ENCODE measurements at regions not wholly inside any gene's neighbourhood (a gene's known extent, or its start where the extent isn't known, plus 50 kb on each side); places are given as distances from the start of the nearest gene placed in this dataset.

DNA sequence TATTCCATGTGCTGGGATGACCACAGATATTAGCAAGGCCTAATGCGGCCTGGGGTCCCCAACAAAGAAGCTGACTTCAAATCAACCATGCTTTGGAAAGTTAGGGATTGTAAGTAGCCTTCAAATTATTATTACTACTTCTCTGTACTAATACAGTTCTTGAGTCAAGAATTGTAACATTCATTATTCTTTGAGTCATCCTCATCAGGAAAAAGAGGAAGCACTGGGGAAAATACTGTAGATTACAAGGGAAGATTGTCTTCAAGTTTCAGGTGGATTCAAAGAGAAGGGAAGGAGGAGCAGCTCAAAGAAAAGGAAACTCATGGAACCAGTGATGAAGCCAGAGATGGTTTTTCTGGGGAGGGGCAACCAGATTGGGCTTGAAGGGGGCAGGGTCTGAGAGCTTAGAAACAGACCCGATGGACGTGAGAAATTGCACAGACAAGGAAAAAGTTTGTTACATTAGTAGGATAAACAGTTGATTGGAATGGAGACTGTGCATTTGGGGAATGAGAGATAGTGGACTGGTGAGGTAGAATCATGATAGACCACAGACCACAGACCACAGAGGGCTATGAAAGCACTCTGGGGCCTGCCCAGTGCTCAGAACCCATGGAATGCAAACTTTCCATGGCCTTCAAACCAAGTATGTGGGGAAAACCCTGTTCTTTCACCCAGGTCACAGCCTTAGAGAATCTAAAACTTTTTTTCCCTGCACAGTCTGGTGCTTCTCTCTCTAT lies 209.9 kb downstream of the ZNF365 start:
- no peaks in the 10 kb centered on the region for H3K4me1 ChIP-seq

DNA sequence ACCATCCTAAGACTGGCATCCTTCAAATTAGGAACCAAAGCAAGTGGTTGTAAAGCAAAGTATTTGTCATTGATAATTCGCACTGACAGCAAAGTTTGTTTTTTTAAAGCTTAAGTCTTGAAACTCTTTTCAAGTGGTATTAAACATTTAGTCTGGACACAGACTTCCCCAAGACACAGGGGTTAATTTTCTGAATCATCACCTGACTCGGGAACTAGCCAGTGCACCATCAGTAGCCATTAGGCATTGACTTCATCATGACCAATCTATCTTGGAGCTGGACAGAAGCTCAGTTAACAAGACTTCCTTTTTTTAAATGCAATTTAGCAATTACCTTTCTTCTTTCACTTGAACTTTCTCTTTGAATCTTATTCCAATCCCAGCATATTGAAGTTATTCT lies 210.6 kb downstream of the ZNF365 start:
- H3K27ac ChIP-seq, result no peak overlapping the region
- intact Hi-C loops (cut with DNase I; ENCODE audit: low total_unique reads), result no loop called here
- no peaks in the 10 kb centered on the region for H3K27me3 ChIP-seq
- H3K4me1 ChIP-seq, result no peaks in the 10 kb centered on the region
- DNase-seq (ENCODE audit: low spot score in 2 of 2), result no peak
- no peaks in the 10 kb centered on the region for H3K9me3 ChIP-seq
- H3K36me3 ChIP-seq, result no peaks in the 10 kb centered on the region
- no peak overlapping the region for H3K4me3 ChIP-seq
- TF ChIP-seq, protein P1, sequence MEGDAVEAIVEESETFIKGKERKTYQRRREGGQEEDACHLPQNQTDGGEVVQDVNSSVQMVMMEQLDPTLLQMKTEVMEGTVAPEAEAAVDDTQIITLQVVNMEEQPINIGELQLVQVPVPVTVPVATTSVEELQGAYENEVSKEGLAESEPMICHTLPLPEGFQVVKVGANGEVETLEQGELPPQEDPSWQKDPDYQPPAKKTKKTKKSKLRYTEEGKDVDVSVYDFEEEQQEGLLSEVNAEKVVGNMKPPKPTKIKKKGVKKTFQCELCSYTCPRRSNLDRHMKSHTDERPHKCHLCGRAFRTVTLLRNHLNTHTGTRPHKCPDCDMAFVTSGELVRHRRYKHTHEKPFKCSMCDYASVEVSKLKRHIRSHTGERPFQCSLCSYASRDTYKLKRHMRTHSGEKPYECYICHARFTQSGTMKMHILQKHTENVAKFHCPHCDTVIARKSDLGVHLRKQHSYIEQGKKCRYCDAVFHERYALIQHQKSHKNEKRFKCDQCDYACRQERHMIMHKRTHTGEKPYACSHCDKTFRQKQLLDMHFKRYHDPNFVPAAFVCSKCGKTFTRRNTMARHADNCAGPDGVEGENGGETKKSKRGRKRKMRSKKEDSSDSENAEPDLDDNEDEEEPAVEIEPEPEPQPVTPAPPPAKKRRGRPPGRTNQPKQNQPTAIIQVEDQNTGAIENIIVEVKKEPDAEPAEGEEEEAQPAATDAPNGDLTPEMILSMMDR (IDR thresholded peaks at IDR 0.05), result no peak
- TF ChIP-seq POLR2A (IDR thresholded peaks at IDR 0.05) (no peak), POLR2AphosphoS5 (IDR thresholded peaks at IDR 0.05) (no peak)

More for the DNA sequence above, 209.9 kb downstream of the ZNF365 start:
- TF ChIP-seq, protein P1 (IDR thresholded peaks at IDR 0.05), result no peak
- no peak for TF ChIP-seq POLR2AphosphoS5 (IDR thresholded peaks at IDR 0.05)
- TF ChIP-seq POLR2A (IDR thresholded peaks at IDR 0.05), result no peak
- H3K27ac ChIP-seq, result no peak overlapping the region
- H3K4me3 ChIP-seq, result no peak overlapping the region
- no peaks in the 10 kb centered on the region for H3K27me3 ChIP-seq
- H3K36me3 ChIP-seq, result no peaks in the 10 kb centered on the region
- H3K9me3 ChIP-seq, result no peaks in the 10 kb centered on the region
- intact Hi-C loops (cut with DNase I; ENCODE audit: low total_unique reads), result no loop called here
- DNase-seq (ENCODE audit: low spot score in 2 of 2), result no peak

DNA sequence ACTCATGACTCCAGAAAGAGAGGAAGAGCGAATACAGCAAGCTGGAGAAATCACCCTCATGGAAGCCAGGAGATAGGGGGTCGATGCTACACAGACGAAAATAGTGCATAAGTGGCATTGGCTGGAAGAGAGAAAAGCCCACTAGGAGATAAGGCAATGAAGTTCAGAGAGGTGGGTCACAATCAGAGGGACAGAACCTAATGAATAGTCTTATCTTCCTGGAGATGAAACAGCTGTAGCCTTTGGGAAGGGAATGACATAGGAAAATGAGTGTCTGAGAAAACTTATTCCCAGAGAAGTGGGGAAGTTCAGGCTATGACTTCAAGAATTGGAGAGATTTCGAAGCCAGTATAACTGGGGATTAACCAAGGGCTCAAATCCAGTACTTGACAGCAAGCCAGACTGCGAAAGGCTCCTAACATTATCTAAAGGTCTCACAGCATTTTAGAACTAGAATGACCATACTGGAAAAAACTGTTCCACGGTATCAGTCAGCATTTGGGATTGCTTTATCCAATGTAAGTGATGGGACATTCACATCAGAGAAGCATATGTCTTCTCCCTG lies 211.1 kb downstream of the ZNF365 start:
- no peaks in the 10 kb centered on the region for H3K36me3 ChIP-seq
- no peaks in the 10 kb centered on the region for H3K4me1 ChIP-seq
- no peak overlapping the region for H3K27ac ChIP-seq
- intact Hi-C loops (cut with DNase I; ENCODE audit: low total_unique reads), result no loop called here
- no peaks in the 10 kb centered on the region for H3K9me3 ChIP-seq
- TF ChIP-seq, protein P1 (IDR thresholded peaks at IDR 0.05), result no peak
- TF ChIP-seq POLR2AphosphoS5 (IDR thresholded peaks at IDR 0.05) (no peak), POLR2A (IDR thresholded peaks at IDR 0.05) (no peak)
- H3K27me3 ChIP-seq, result no peaks in the 10 kb centered on the region
- no peak for DNase-seq (ENCODE audit: low spot score in 2 of 2)
- no peak overlapping the region for H3K4me3 ChIP-seq

DNA sequence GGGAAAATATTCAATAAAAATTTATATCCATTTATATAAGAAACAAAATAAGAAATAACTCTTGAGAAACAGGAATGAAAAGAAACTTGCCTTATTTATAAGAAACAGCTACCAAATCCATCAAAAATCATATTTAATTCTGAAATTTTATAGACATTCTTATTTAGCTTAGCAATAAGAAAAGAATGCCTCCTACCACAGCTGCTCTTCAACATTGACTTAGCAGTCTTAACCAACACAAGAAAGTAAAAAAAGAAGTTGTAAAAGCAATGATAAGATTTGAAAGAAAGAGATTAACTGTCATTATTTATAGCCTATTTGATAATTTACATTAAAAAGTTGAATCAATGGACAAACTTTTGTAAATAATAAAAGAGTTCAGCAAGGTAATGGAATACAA lies 212.8 kb downstream of the ZNF365 start:
- no peak for TF ChIP-seq POLR2A (IDR thresholded peaks at IDR 0.05)
- TF ChIP-seq, protein P1 (IDR thresholded peaks at IDR 0.05), result no peak
- no peak for TF ChIP-seq POLR2AphosphoS5 (IDR thresholded peaks at IDR 0.05)
- Histone ChIP-seq H3K27me3 (no peaks in the 10 kb centered on the region), H3K9me3 (no peaks in the 10 kb centered on the region), H3K4me1 (no peaks in the 10 kb centered on the region), H3K4me3 (no peak overlapping the region), H3K36me3 (no peaks in the 10 kb centered on the region), H3K27ac (no peak overlapping the region)
- intact Hi-C loops (cut with DNase I; ENCODE audit: low total_unique reads), result no loop called here
- no peak for DNase-seq (ENCODE audit: low spot score in 2 of 2)

DNA sequence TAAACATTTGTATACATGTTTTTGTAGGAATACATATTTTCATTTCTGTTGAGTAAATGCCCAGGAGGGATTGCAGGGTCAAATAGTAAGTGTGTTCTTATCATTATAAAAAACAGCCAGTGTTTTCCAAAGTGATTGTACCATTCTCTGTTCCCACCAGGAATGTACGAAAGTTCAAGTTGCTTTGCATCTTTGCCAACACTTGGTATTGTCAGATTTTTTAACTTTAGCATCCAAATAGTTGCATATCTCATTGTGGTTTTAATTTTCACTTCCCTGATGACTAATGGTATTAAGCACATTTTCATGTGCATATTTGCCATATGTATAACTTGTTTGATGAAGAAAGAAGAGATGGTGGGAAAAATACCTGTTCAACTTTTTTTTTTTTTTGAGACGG lies 213.9 kb downstream of the ZNF365 start:
- Histone ChIP-seq H3K4me1 (no peaks in the 10 kb centered on the region), H3K9me3 (no peaks in the 10 kb centered on the region), H3K4me3 (no peak overlapping the region), H3K27me3 (no peaks in the 10 kb centered on the region), H3K27ac (no peak overlapping the region), H3K36me3 (no peaks in the 10 kb centered on the region)
- TF ChIP-seq, protein P1 (IDR thresholded peaks at IDR 0.05), result no peak
- TF ChIP-seq POLR2A (IDR thresholded peaks at IDR 0.05) (no peak), POLR2AphosphoS5 (IDR thresholded peaks at IDR 0.05) (no peak)
- intact Hi-C loops (cut with DNase I; ENCODE audit: low total_unique reads), result no loop called here
- DNase-seq (ENCODE audit: low spot score in 2 of 2), result no peak

Measured in breast epithelium (tissue), 4 donors.